Tibial nerve (tissue), 4 donors: ENCODE measurements at regions not wholly inside any gene's neighbourhood (a gene's known extent, or its start where the extent isn't known, plus 50 kb on each side); places are given as distances from the start of the nearest gene placed in this dataset.

Source experiments
- EP300 ChIP-seq, 2 donors: sonication (generic); formaldehyde crosslinking; IDR thresholded peaks; one replicate each; pipeline ENCODE4 v1.6.1; 2017; ENCODE audit warnings: antibody characterized with exemption in 2 of 2, mild to moderate bottlenecking in 1 of 2
- POLR2A ChIP-seq, 2 donors: fragments of 450-650 bp; IDR thresholded peaks; one replicate each; pipeline ENCODE4 v1.6.1; 2017; ENCODE audit warnings: antibody characterized with exemption in 2 of 2, mild to moderate bottlenecking in 2 of 2, moderate library complexity in 2 of 2
- TF ChIP-seq, protein P1 (sequence below), 5 experiments: fragments of 200-600 bp in 3 of 5; fragments of 450-650 bp in 2 of 5; sonication (generic) in 3 of 5; IDR thresholded peaks; one replicate each; pipeline ENCODE4 v1.5.1; 2016 to 2019; ENCODE audit warnings: antibody characterized with exemption in 5 of 5, mild to moderate bottlenecking in 3 of 5, moderate library complexity in 2 of 5

- TF ChIP-seq, protein P1, sequence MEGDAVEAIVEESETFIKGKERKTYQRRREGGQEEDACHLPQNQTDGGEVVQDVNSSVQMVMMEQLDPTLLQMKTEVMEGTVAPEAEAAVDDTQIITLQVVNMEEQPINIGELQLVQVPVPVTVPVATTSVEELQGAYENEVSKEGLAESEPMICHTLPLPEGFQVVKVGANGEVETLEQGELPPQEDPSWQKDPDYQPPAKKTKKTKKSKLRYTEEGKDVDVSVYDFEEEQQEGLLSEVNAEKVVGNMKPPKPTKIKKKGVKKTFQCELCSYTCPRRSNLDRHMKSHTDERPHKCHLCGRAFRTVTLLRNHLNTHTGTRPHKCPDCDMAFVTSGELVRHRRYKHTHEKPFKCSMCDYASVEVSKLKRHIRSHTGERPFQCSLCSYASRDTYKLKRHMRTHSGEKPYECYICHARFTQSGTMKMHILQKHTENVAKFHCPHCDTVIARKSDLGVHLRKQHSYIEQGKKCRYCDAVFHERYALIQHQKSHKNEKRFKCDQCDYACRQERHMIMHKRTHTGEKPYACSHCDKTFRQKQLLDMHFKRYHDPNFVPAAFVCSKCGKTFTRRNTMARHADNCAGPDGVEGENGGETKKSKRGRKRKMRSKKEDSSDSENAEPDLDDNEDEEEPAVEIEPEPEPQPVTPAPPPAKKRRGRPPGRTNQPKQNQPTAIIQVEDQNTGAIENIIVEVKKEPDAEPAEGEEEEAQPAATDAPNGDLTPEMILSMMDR (IDR thresholded peaks at IDR 0.05): no peak
- no peak for TF ChIP-seq POLR2A (IDR thresholded peaks at IDR 0.05)
- no peak for TF ChIP-seq EP300 (IDR thresholded peaks at IDR 0.05)
Observed at GRCh38 chr5:169527863-169528262, 55.7 kb upstream of the SPDL1 start.
